Right kidney (tissue), 1 donor: ENCODE measurements at regions not wholly inside any gene's neighbourhood (a gene's known extent, or its start where the extent isn't known, plus 50 kb on each side); places are given as distances from the start of the nearest gene placed in this dataset.
"Not testable (repeated sequence)": the region's sequence is repeated elsewhere in the genome, so short reads cannot be mapped to it uniquely, and the experiment has no call there.

ENCODE experiments used
- DNase-seq: peaks from one replicate; pipeline ENCODE4 v3.0.0-alpha.2; 2016

DNA sequence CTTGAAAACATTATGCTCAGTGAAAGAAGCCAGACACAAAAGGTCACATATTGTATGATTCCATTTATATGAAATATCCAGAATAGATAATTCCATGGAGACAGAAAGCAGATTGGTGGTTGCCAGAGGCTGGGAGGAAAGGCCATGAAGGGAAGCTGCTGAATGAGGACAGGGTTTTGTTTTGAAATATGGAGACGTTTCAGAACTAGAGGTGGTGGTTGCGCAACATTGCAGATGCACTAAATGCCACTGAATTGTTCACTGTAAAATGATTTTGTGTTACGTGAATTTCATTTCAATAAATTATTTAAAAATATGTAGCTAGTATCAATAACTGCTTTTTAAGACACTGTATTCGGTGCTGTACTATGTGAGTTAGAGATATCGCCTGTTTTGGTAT lies 101.7 kb upstream of the ZNF236 start:
- DNase-seq, result no peak

GRCh38 chr18:76715012-76715610 lies 107.2 kb upstream of the ZNF236 start:
- no peak for DNase-seq

DNA sequence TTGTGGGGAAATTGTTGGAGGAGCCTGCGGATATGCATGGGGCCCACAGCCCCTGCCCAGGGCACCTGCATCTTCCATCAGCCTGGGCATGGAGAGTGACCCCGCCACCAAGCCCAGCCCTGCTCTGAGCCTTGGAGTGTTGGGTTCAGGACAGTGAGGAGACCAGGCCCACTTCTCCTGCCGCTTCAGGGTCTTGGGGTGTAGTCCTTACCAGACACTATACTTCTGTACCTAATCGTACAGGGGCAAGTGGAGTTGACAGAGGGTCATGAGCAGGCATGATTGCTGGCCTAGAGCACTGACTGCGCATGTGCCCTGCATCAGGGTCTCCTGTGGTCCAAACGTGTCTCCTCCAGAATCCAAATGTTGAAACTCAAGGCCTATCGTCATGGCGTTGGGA lies 108.9 kb upstream of the ZNF236 start:
- no peak for DNase-seq

DNA sequence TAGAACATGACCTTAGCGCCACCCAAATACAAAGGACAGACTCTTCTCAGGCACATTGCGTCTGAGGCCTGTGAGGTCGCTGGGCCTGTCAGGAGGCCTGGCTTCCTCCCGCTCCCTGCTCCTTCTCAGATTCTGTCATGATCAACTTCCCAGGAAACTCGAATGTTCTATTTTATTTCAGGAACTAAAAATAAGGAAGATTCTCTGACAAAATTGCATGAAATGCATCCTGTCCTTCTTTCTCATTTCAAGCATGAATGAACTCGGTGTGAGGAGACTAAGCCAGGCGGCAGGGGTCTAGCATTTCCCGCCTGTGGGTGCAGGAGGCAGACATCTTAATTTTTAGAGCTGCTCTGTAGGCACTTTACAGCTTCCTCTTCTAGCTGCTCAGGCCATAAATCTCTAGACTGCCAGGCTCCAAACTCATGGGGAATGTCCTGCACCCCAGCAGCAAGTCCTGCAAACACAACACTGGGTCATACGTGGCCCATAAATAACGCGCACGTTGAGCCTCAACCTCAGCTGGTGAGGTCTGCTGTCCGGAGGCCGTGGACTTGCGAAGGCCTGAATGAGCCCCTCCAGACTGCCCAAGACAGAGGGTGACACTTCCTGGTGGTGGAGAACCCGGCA lies 109.7 kb upstream of the ZNF236 start:
- no peak for DNase-seq

DNA sequence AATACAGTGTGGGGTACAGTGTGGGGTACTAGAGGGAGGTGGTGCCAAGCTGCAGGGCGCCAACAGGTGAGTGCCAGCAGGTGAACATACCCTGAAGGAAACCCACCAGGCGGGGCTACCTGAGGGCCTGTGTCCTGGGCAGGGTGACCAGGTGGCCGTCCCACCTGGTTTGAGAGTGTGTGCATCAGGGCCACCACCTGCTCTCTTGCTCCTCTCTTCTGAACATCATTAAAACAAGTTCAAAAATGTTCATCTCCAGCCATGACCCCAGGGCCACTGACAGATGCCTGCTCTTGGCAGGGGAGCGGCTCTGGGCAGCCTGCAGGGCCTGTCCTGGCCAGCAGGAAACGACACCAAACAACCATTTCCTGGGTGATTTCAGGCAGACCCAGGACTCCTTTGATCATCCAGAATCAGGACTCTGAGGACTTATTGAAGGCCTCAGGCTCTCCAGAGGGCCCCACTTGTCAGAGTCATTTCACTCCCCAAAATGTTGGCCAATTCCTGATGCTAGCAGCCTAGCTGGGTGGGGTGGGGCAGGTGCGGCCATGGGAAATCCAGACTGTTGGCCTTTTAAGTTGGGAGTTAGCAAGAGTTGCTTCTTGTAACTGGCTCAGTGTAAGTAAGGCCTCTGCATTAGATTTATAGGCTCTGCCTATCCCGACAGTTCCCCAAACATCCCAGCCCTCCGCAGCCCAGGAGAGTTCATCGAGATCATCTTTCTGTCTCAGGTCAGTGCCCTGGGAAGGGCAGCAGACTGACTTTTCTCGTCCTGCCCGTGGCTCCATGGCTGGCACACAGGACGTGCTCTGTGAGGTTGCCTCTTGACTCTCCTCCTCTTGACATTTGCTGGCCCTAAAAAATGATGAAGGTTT lies 111.5 kb upstream of the ZNF236 start:
- no peak for DNase-seq

GRCh38 chr18:76709659-76710645 lies 112.4 kb upstream of the ZNF236 start:
- peak; percentile 67 for DNase-seq

DNA sequence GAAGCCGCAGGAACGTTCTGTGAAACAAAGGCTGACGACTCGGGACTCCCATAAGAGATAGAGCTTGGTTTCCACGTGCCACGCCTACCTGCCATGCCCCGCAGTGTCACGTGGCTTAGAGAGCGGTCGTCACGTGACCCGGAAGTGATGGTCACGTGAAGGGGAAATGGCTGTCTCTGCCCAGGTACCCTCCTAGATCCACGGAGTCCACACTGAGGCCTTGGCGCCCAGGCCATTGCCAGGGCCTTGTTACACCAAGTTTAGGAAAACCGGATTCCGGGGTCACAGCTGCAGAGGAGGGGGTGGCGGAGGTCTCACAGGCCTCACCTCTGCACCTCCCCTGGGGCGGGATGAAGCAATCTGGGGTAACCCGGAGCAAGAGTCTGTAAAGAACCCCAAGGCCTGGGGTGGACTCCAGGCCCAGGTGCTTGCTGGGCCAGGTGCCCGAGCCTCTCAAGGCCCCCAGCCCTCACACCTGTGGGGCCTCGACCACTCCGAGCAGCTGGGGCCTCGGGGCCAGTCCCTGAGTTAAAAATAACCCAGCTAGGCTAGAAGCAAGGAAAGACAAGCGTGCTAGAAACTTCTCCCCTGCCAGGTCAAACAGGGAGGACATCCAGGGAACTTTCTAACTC lies 113.5 kb upstream of the ZNF236 start:
- DNase-seq, result no peak

- no peak for DNase-seq
Observed at GRCh38 chr18:76708071-76708721, 114.2 kb upstream of the ZNF236 start.

- no peak for DNase-seq
Observed at GRCh38 chr18:76707534-76707933, 114.8 kb upstream of the ZNF236 start.

DNA sequence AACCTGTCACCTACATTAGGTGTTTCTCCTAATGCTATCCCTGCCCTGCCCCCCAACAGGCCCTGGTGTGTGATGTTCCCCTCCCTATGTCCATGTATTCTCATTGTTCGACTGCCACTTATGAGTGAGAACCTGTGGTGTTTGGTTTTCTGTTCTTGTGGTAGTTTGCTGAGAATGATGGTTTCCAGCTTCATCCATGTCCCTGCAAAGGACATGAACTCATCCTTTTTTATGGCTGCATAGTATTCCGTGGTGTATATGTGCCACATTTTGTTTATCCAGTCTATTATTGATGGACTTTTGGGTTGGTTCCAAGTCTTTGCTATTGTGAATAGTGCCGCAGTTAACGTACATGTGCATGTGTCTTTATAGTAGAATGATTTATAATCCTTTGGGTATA lies 117.8 kb upstream of the ZNF236 start:
- not testable (repeated sequence) for DNase-seq

DNA sequence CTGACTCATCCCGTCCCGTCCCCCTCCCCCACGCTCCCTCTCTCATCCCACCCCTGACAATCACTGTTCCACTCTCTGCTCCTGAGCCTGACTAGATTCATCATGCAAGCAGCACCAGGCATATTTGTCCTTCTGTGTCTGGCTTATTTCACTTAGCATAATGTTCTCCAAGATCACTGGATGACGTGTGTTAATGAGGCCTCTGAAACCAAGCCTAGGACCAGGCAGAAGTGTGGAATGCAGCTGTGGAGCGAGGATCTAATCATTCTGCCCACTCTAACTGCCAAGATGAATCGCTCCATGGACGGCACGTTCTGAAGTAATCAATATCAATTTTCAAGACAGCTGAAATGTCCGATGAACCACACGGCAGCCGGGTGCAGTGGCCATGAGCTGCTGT lies 122.4 kb upstream of the ZNF236 start:
- no peak for DNase-seq

- DNase-seq, result peak; percentile 56
Observed at GRCh38 chr18:76697441-76697901, 124.9 kb upstream of the ZNF236 start.

DNA sequence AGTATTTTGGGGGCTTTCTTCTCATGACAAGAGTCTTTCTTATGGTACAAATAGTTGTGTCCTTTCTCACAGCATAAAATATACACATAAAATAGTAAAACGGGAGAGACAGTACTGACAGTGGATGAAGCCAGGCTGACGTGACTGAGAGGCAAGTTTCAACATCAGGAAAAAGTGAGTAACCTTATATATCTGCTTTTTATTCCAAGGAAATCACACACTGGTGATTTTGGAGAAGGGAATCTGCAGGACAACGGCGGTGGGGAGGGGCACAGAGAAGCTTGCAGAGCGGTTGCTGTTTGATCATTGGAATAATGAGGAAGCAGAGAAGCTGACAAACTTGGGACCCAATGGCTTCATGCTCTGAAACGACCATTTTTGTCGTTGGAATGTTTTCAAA lies 130.6 kb upstream of the ZNF236 start:
- no peak for DNase-seq

GRCh38 chr18:76689646-76690264 lies 132.6 kb upstream of the ZNF236 start:
- no peak for DNase-seq

DNA sequence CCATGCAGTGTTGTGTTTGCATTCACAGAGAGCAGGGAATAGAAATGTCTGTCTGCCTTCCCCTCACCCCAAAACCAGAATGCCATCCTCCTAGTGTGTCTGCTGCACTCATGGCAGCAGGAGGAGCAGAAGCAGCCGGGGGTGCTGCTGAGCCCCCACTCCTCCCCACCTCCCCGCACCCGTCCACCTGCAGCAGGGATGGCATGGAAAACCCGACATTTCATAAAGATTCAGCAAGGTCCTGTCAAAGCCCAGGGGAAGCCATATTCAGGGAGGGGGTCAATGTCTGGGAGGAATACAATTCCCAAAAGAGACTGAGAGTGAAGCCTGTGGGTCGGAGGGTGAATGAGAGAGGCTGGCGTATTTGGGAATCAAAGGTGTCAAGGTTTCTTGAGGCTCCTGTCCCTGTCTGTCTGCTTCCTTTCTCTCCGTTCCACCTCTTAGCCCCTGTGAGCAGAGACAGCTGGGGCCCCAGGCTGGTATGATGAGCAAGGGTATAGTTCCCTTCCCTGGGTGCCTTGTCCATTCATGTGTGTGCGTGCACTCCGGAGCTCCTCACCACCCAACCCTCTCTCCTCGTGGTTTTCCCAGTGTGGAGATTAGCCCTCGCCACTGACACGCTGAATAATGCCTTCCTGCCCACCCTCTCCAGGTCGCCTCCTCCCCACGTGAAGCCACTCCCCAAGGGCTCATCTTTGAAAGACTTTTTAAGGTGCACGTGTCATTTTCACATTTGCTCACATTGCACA lies 133.5 kb upstream of the ZNF236 start:
- no peak for DNase-seq

- DNase-seq, result no peak
Observed at GRCh38 chr18:76687304-76687962, 134.9 kb upstream of the ZNF236 start.

- peak; percentile 57 for DNase-seq
Observed at GRCh38 chr18:76686737-76687231, 135.6 kb upstream of the ZNF236 start.

GRCh38 chr18:76685860-76686259 lies 136.5 kb upstream of the ZNF236 start:
- DNase-seq, result no peak

DNA sequence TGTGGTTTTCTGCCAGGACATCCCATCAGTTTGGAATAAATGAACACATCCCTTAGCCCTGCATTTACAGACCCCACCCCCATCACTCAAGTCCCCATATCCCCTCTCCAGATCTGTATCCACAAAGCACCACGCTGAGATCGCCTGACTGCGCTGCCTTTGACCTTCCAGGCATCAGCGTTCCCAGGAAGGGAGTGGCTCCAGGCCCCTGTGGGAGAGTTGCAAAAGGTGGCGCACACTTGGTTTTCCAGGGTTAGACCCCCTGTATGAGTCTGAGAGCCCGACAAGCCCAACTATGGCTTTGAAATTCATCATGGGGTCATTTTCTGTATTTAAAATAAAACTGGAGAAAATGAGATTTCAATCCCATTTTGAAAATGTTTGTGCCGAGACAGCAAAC lies 137.0 kb upstream of the ZNF236 start:
- DNase-seq, result no peak
